GM18508 (cell line): ENCODE measurements at regions not wholly inside any gene's neighbourhood (a gene's known extent, or its start where the extent isn't known, plus 50 kb on each side); places are given as distances from the start of the nearest gene placed in this dataset.
"Not testable (repeated sequence)": the region's sequence is repeated elsewhere in the genome, so short reads cannot be mapped to it uniquely, and the experiment has no call there.

Source experiments
- ATAC-seq: cut with Tn5 transposase; IDR thresholded peaks from one replicate; pipeline ENCODE4 v1.9.1; 2021; ENCODE audit warnings: moderate number of reproducible peaks; ENCODE audit not compliant: insufficient read depth, unreplicated experiment

DNA sequence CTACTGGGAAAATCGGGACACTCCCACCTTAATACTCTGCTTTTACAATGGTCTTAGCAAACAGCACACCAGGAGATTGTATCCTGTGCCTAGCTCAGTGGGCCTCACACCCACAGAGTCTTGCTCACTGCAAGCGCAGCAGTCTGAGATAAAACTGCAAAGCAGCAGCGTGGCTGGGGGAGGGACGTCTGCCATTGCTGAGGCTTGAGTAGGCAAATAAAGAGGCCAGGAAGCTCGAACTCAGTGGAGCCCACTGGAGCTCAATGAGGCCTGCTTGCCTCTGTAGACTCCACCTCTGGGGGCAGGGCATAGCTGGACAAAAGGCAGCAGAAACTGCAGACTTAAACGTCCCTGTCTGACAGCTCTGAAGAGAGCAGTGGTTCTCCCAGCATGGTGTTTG is 1169.1 kb upstream of the EPHA6 start:
- no peak for ATAC-seq

DNA sequence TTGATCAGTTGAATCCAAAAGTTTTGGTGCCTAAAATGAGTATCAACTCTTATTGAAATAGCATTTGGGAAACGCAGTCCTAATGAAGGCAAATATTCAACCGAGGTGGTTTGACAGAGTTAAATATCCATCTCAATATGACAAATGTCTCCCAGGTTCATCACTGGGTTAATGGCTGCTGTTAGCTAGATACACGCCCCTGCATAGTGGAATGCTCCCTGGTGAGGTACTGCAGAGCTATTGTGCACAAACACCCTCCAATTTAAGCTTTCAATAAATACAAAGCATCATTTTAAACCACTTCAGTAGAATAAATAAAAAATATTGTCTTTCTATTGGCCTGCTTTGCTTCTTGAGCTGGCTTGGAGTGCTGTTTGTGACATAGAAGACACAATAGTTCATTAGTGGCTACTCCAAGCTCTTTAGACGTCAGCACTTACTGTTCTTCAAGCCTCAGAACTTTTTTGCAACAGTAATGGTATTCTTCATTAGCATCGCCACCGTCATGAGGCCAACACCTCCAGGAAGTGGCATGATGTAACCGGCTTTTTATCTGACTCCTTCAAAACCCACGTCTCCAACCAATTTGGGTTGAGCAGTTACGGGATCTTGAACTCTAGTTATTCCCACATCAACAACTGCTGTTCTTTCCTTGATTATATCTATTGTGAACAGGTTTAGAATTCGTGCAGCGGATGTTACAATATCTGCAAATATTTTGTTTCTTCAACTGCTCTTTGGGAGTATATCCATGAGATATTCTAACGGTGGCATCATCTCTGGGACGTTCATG is 1159.6 kb upstream of the EPHA6 start:
- ATAC-seq, result no peak

DNA sequence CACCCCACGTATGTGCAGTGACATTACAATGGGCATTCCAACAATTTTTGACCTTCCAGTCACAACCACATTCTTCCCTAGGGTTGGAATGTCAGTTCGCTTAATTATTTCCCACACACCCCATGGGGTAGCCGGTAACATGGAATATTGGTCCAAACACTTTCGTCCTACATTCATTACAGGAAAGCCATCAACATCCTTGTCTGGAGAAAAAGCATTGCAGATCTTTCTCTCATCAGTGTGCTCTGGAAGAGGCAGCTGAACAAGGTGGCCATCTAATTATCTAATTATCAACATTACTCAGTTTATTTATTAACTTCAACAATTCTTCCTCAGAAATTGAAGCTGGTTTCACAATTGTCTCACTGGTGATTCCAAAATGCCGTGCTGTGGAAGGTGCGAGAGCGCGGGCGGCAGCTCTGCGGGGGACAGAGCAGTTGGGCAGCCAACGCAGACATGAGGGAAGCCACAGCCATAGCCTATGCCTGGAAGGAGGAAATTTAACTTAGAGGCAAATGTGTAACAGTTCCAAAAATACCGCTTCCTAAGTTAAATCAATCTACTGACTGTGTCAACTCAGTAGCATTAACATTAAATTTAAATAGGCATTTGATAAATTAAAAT is 1158.9 kb upstream of the EPHA6 start:
- no peak for ATAC-seq

DNA sequence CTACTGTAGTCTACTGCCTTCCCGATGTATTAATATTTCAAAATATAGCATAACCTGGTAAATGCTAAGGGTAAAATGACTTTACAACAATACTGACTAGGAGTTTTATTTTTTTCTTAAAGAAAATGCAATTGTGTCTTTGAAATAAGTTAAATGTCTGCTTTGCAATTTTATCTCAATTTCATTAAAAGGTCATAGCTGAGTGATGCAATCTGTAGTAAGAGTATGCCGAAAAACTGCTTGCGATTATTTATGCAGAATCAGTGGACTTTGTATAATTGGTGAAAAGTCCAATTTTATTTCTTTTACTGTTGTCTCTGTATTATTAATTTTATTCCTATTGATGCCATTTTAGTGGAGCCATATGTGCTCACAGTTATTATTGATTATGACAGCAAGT is 1143.6 kb upstream of the EPHA6 start:
- ATAC-seq, result no peak

DNA sequence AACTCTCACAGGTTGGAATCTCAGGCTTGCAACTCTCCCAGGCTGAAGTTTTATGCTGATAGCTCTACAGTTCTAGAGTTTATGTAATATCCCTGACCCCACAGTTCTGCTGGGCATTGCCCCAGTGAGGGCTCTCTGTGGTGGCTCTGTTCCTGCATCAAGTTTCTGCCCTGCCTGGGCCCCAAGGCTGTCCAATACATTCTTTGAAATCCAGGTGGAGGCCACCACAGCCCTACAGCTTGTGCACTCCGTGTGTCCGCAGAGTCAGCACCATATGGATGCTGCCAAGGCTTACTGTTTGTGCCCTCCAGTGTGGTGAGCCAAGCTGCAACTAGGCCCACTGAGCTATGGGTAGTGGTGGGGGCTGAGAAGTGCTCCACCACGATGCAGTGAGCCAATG is 1141.2 kb upstream of the EPHA6 start:
- no peak for ATAC-seq

DNA sequence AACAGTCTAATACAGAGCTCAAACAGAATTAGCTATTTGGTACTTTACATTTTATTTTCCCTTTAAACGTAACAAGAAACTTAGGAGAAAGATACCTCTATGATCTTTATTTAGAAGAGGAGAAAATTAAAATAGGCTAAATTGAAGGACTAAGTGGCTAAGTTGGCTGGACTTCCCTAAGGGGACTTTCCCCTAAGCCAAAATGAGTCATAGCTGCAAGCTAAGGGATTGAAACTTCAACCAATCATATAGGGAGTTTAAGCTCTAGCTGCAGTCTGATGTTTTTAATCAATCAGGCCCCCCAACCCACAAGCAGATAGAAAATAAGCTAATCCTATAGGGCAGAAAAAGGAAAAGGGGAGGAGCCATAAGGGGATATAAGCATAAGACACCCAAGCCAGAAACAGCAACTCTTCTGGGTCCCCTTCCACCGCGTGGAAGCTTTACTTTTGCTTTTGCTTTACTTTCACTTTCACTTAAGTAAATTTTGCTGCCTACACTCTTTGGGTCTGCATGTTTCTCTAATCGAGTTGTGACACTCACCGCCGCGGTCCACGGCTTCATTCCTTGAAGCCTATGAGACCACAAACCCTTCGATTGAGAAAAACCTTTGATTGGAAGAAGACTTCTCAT is 1108.5 kb upstream of the EPHA6 start:
- ATAC-seq, result no peak

DNA sequence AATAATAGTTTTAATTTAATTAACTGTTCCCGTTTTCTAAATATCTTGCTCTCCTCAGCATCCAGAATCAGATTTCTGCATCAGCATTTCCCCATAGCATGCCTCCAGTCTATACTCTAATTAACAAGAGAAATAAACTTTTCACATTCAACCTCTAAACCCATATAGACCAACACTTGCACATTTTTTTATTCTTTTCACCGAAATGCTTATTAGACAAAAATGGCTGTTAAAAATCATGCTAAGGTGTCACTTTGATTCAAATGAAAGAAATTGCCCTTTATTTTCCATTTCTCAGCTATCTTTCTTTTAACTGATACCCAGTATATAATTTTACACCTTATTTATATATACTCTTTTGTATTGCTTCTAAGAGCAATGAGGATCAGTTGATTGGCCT is 1107.1 kb upstream of the EPHA6 start:
- no peak for ATAC-seq

DNA sequence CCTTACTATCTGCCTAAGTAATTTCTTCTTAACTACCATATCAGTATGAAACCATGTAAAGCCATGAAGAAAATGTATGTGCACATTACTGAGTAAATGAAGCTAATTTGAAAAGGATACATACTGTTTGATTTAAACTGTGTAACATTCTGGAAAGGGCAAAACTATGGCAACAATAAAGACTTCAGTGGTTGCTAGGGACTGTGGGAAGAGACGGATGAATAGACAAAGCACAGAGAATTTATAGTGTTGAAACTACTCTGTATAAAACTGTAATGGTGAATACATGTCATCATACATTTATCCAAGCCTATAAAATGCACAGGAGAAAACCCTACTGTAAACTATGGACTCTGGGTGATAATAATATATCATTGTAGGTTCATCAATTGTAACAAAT is 1103.7 kb upstream of the EPHA6 start:
- ATAC-seq, result no peak

DNA sequence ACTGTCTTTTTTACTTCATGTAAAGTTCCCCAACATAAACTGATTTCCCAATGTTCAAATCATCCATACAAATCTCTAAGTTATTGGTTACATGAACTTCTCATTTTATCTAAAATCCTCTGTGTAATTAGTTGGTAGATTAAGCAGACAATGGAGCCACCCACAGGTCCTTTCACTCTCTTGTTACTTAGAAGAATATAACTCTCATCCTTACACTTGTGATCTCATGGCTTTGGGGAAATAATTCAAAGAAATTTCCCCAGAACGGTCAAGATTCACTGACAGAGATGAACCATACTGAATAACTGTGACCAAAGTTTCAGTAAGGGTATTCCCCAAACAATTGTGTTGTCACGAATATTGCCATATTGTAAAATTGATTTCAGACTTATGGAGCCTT is 1102.6 kb upstream of the EPHA6 start:
- no peak for ATAC-seq

DNA sequence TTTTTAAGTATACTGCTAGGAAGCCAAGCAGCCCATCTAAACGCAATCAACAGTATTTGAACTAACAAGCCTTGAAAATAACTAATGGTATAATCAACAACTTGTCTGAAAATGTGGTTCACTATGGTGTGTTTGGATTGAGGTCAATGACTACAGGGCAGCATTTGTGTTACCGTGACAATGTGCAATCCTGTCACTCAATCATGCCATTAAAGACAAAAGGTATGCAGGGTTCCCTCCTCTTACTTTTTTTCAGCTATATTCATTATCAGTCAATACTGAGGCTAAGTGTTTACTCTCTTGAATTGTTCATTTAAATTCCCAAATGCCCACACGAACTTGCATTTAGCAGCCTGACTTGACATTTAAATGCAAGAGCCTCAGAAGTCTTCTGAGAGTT is 1099.3 kb upstream of the EPHA6 start:
- no peak for ATAC-seq

DNA sequence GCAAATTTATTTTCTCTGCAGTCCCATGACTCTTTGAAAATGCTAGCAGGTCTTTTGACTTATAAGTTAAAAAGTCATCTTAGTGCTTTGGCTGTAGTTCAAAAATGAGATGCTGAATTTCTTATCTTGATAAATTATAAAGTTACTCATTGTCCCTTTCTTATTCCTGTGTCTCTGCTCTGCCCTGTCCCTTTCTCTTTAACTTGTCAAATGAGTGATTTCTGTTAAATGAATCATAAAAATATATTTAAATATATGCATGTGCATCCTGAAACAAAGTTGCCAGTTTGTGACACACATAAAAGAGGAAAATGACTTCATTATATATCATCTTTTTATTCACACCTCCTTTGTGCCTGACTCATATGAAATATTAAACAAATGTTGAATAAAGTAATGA is 1097.3 kb upstream of the EPHA6 start:
- no peak for ATAC-seq

DNA sequence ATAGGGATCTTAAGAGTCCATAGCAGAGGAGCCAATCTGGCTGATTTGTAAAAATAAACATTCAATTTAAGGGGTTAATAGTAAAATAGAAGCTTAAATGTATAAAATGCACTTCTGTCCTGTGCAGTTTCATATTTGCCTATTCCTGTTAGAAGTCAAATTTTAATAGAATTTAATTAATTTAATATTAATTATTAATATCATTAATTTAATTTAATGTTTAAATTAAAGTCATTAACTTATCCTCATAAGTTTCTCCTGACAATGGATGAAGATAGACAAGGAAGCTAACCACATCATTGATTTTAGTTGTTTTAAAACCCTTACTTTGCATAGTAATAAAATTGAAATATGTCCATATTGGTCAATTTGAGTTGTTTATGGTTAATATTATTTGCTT is 1096.2 kb upstream of the EPHA6 start:
- no peak for ATAC-seq

DNA sequence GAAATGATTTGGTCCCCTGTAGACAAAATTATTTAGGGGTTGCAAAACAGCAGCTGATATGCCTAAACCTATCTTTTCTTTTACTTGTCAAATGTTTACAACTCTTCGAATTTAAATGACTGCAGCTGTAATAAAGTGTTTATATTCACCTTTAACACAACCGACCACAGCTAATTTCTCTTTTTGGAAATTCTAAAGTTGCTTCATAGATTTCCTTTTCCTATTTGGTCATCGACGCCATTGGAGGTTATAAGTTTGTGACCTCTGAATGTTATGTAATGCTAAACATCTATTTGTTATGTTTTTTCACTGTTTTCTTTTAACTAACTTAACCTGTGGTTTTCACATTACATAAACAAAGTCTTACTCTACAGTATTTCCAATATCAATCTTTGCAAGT is 1094.9 kb upstream of the EPHA6 start:
- no peak for ATAC-seq

DNA sequence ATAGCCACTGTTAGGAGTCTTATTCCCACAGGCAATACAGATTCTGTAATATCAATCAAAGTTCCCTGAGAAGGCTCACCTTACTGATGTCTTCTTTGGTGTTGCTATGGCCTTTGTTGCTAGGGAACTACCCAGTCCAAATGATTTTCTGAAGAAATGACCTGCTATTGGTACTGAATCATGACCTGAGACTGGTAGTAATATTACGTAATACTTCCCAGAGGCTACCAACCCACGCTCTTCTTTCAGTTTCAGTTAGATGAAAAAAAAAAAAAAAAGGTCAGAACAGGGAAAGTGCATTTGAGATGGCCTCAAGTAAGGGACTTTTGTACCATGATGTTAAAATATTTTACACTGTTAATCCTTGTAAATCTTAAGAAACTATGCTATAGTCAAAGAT is 1092.5 kb upstream of the EPHA6 start:
- ATAC-seq, result peak; percentile 93

DNA sequence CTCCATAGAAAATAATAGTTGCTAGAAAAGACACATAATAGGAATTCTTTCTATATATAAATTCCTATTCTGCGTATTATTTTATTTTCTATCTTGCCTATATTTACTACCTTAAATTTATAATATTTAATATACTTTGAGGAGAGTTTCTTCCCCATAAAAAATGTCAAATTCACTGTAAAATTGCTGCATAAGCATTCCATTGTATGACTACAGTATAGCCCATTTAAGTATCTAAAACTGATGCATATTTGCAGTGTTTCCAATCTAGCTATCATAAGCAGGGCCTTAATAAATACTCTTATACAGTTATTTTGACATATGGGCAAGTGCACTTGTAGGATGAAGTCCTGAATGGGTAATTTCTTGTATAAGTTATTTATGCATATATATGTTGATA is 1088.6 kb upstream of the EPHA6 start:
- no peak for ATAC-seq

DNA sequence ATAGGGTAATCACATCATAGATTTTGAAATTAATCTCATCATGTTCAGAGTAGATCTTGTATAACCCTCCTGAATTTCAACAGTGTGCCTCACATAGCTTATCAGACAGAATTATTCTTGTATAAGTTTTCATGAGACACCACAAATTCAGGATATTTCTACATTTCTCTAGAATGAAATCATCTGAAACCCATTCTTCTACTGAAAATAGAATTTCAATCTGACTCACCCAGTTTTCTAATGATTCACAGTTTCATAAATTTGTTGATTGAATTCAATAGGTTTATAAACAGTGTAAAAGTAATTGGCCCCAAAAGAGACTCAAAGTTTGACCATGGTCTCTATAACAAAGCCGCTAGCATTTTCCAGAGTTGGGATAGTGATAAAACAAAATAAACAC is 1082.6 kb upstream of the EPHA6 start:
- ATAC-seq, result no peak

DNA sequence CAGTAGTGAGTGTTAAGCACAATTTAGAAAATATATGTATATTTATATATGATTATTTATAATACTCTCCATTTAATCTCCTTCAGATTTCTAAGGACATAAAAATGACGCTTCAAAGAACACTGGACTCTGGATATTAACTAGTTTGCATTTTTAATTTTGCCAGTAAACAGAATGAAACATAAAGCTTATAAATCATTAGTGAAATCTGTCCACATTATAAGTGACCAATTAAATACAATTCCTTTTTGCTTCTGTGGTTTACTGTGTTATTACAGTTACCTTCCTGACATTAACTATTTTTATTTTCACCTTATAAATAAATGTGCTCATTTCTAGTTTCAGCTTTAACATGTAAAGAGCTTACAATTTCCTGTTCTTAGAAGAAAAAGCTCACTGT is 1081.1 kb upstream of the EPHA6 start:
- ATAC-seq, result no peak

DNA sequence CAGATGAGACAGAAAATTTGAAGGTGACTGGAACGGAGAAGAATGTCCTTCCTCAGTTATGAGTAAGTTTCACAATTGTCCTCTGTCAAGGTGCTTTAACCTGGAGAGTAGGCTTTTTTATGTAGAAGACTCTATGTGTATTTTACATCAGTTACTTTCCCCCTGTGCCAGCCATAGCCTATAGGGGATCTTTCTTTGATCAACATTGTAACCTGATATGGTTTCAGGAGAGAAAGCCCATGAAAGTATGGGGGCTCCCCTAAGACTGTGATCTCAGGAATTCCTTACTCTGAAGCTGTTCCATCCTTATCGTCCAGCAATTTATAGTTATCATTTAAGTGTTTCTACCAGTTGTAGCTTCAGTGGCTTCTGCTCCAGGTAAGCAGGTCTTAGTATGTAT is 1076.3 kb upstream of the EPHA6 start:
- ATAC-seq, result no peak

DNA sequence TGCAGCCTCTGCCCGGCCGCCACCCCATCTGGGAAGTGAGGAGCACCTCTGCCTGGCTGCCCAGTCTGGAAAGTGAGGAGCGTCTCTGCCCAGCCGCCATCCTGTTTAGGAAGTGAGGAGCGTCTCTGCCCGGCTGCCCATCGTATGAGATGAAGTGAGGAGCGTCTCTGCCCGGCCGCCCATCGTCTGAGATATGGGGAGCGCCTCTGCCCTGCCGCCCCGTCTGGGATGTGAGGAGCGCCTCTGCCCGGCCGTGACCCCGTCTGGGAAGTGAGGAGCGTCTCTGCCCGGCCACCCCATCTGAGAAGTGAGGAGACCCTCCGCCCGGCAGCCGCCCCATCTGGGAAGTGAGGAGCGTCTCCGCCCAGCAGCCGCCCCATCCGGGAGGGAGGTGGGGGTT is 1069.5 kb upstream of the EPHA6 start:
- not testable (repeated sequence) for ATAC-seq

DNA sequence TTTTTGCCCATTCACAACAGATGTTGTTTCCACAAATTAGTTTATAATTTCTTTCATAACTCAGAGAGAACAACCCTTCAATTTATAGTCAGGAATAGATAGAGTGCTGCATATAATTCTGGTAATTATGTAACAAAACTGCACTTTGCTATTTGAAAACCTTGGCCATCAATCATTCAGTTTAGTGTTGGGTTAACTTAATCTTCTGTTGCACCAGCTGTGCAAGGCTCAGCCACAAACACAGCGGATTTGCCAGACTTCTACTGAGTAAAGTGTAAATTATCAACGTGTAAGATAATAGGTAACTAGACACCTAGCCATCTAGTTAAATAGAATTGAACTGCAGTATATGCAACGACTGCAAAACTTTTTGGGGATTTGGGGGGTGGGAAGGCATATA is 1064.3 kb upstream of the EPHA6 start:
- ATAC-seq, result no peak

DNA sequence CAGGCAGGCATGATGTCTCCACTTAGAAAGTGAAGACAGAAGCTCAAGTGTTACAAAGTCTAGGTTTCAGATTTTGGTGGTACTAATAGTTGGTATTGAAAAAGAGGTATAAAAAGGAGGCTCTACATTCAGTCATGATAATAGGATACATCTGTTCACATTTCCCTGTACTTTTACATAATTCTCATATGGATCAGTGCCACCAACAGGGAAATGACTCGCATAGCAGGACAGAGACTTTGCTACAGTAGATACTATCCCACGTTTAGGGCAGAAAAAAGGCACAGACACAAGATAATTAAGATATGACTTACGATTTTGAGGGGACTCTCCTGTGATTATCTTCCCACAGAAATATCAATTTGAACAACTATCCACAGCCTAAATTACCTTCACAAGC is 1062.9 kb upstream of the EPHA6 start:
- ATAC-seq, result no peak

DNA sequence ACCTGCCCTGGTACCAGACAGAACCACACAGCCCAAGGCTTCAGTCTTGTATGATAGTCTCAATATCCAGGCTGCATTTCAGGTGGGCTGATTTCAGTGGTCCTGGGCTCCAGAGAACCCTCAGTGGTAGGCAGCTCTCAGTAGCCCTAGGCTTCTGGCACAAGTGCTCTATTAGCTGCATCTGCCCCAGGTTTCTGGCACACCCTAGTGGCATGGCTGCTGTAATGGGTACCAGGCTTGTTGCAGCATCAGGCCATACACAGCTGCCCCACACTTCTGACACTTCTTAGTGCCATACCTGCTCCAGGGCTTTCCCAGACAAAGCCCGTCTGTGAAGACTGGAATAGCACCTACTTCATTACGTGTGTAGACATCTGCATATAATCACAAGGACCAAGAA is 1062.2 kb upstream of the EPHA6 start:
- no peak for ATAC-seq
